HG02642 (cell line): ENCODE measurements at regions not wholly inside any gene's neighbourhood (a gene's known extent, or its start where the extent isn't known, plus 50 kb on each side); places are given as distances from the start of the nearest gene placed in this dataset.
"Not testable (repeated sequence)": the region's sequence is repeated elsewhere in the genome, so short reads cannot be mapped to it uniquely, and the experiment has no call there.

ENCODE experiments used
- ATAC-seq: cut with Tn5 transposase; IDR thresholded peaks from one replicate; pipeline ENCODE4 v1.9.1; 2021; ENCODE audit warnings: mild to moderate bottlenecking; ENCODE audit not compliant: unreplicated experiment, poor library complexity

GRCh38 chr4:62595265-62595664 lies 1395.1 kb downstream of the ADGRL3 start:
- ATAC-seq = not testable (repeated sequence)

- ATAC-seq = no peak
These were observed 1391.6 kb downstream of the ADGRL3 start for GRCh38 chr4:62591756-62592155.

- no peak for ATAC-seq
These were observed 1388.5 kb downstream of the ADGRL3 start for GRCh38 chr4:62588671-62589070.

- ATAC-seq = no peak
These were observed 1371.4 kb downstream of the ADGRL3 start for GRCh38 chr4:62571494-62571893.

- ATAC-seq = no peak
These were observed 1360.7 kb downstream of the ADGRL3 start for GRCh38 chr4:62560858-62561257.

- ATAC-seq = no peak
These were observed 1350.0 kb downstream of the ADGRL3 start for GRCh38 chr4:62550121-62550520.

GRCh38 chr4:62549601-62550000 lies 1349.5 kb downstream of the ADGRL3 start:
- ATAC-seq = no peak

- ATAC-seq = no peak
These were observed 1348.6 kb downstream of the ADGRL3 start for GRCh38 chr4:62548765-62549164.

GRCh38 chr4:62548108-62548524 lies 1348.0 kb downstream of the ADGRL3 start:
- no peak for ATAC-seq

- ATAC-seq = no peak
These were observed 1344.3 kb downstream of the ADGRL3 start for GRCh38 chr4:62544428-62544827.

- ATAC-seq = no peak
These were observed 1342.9 kb downstream of the ADGRL3 start for GRCh38 chr4:62543002-62543401.

- no peak for ATAC-seq
These were observed 1333.4 kb downstream of the ADGRL3 start for GRCh38 chr4:62533573-62533972.

- ATAC-seq = no peak
These were observed 1331.6 kb downstream of the ADGRL3 start for GRCh38 chr4:62531731-62532130.

- no peak for ATAC-seq
These were observed 1331.1 kb downstream of the ADGRL3 start for GRCh38 chr4:62531264-62531663.

GRCh38 chr4:62528874-62529273 lies 1328.7 kb downstream of the ADGRL3 start:
- no peak for ATAC-seq

- ATAC-seq = no peak
These were observed 1326.5 kb downstream of the ADGRL3 start for GRCh38 chr4:62526671-62527070.

- ATAC-seq = no peak
These were observed 1323.1 kb downstream of the ADGRL3 start for GRCh38 chr4:62523256-62523655.

- no peak for ATAC-seq
These were observed 1322.1 kb downstream of the ADGRL3 start for GRCh38 chr4:62522273-62522672.

GRCh38 chr4:62517716-62518115 lies 1317.6 kb downstream of the ADGRL3 start:
- ATAC-seq = no peak

- no peak for ATAC-seq
These were observed 1313.2 kb downstream of the ADGRL3 start for GRCh38 chr4:62513306-62513705.

- no peak for ATAC-seq
These were observed 1312.1 kb downstream of the ADGRL3 start for GRCh38 chr4:62512271-62512670.

GRCh38 chr4:62510228-62510627 lies 1310.1 kb downstream of the ADGRL3 start:
- no peak for ATAC-seq

GRCh38 chr4:62500296-62500695 lies 1300.2 kb downstream of the ADGRL3 start:
- no peak for ATAC-seq
